Ovary (tissue), 7 donors: ENCODE measurements at regions not wholly inside any gene's neighbourhood (a gene's known extent, or its start where the extent isn't known, plus 50 kb on each side); places are given as distances from the start of the nearest gene placed in this dataset.

ENCODE experiments used
- DNase-seq, 5 donors: peaks; one replicate each; pipeline ENCODE4 v3.0.0-alpha.2; 2019 to 2020
- H3K27ac ChIP-seq, 2 donors: fragments of 200-600 bp; one replicate each; pipeline versions ENCODE4 v1.5.1 to v1.8.0; 2019 to 2022
- H3K27me3 ChIP-seq: fragments of 200-600 bp; one replicate; pipeline ENCODE4 v1.8.0; 2022
- H3K36me3 ChIP-seq: fragments of 200-600 bp; sonication (generic); one replicate; pipeline ENCODE4 v1.5.1; 2019
- H3K4me1 ChIP-seq: one replicate; pipeline ENCODE4 v1.8.1; 2013; ENCODE audit warnings: mild to moderate bottlenecking, moderate library complexity; ENCODE audit not compliant: insufficient read depth
- H3K4me3 ChIP-seq: fragments of 200-600 bp; sonication (generic); one replicate; pipeline ENCODE4 v1.5.1; 2017
- H3K9me3 ChIP-seq, 2 donors: fragments of 200-600 bp in 1 of 2; sonication (generic) in 1 of 2; one replicate each; pipeline versions ENCODE4 v1.5.1 to v1.8.1; 2013 to 2019; ENCODE audit warnings: mild to moderate bottlenecking in 1 of 2, moderate library complexity in 1 of 2
- CTCF ChIP-seq, 3 donors: fragments of 450-650 bp in 2 of 3; fragments of 200-600 bp in 1 of 3; IDR thresholded peaks; one replicate each; pipeline versions ENCODE4 v1.5.1 to v1.8.0; 2016 to 2022; ENCODE audit warnings: antibody characterized with exemption in 3 of 3, mild to moderate bottlenecking in 1 of 3
- EP300 ChIP-seq: sonication (generic); formaldehyde crosslinking; IDR thresholded peaks from one replicate; pipeline ENCODE4 v1.6.1; 2017; ENCODE audit warnings: antibody characterized with exemption
- POLR2A ChIP-seq: fragments of 450-650 bp; IDR thresholded peaks from one replicate; pipeline ENCODE4 v1.6.1; 2017; ENCODE audit warnings: antibody characterized with exemption, mild to moderate bottlenecking, moderate library complexity
- WGBS, 3 donors: extraction: QIAGEN DNeasy Blood & Tissue Kit in 1 of 3; methylation state at CpG; one replicate each; pipeline versions ENCODE4 v1.1.5 to v1.1.7; 2013 to 2017; 5-methylcytosine and 5-hydroxymethylcytosine counted together
- intact Hi-C, 4 donors: fragments of 100-400 bp; cut with DNase I; formaldehyde crosslinking; loops; one replicate each; pipeline versions ENCODE4 v1.11.0 to v1.15.1; 2022 to 2023
- donor health status: DM: no; HTN: no; CAD: no; lungs with moderate emphysema.
- donor health status: DM: no; HTN: no; CAD: no.
- donor health status: Bipolar disorder and iron deficiency.
- donor health status: DM: no; HTN: no; CAD: no.
- donor health status: DM: yes; HTN: yes; CAD: no.

DNA sequence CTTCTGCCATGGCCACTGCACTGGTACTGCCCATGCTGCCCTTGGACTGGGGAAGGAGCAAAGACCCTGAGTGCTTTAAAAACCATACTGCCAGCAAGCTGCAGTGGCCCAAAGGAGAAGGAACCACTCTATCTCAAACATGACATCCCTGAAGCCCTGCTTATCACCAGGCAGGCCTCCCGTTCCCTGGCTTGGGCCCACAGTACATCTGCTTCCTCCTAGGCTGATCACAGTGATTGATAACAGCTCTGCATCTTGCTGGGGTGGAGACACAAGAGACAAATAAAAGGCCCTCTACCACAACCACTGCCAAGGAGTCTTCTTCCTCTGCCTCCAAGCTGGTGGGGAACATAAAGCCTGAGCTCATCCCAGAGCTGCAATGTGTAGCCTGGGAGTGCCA, 567.5 kb downstream of the TRHDE start:
- Histone ChIP-seq H3K27me3 (no peaks in the 10 kb centered on the region), H3K27ac (no peak overlapping the region), H3K4me1 (no peaks in the 10 kb centered on the region), H3K9me3 (no peaks in the 10 kb centered on the region), H3K4me3 (no peak overlapping the region), H3K36me3 (no peaks in the 10 kb centered on the region)
- no peak for DNase-seq
- intact Hi-C loops: no loop called here
- TF ChIP-seq POLR2A (no peak), CTCF (IDR thresholded peaks at IDR 0.05) (no peak), EP300 (no peak)
- WGBS, 3 donors: 45 to 63% (median 56%) methylated on average over 1 of the region's 1 CpG

DNA sequence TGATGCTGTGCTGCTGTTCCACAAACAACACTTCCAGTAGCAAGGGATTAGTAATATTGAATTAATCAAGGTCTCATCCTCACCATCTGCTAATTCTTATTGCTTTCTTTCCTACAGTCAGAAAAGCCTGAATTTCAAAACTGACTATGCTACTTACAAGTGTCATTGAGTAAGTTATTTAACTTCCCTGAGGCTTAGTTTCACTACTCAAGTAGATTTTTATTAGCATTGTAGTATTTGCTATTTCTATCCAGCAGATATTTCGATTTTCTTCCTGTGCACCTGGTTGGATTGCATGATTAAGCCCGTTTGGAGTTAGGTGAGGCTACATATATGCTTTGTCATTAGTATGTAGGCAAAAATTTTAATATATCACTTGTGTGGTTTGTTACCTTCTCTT, 591.5 kb downstream of the TRHDE start:
- no peak for DNase-seq
- no peak for TF ChIP-seq CTCF (IDR thresholded peaks at IDR 0.05)
- no peak for TF ChIP-seq POLR2A
- TF ChIP-seq EP300: no peak
- H3K4me3 ChIP-seq: no peak overlapping the region
- H3K27me3 ChIP-seq: no peaks in the 10 kb centered on the region
- intact Hi-C loops: no loop called here
- no peak overlapping the region for H3K27ac ChIP-seq
- no peaks in the 10 kb centered on the region for H3K4me1 ChIP-seq
- H3K9me3 ChIP-seq: no peaks in the 10 kb centered on the region
- WGBS, 3 donors: 68 to 72% (median 71%) methylated on average over 2 of the region's 2 CpGs
- H3K36me3 ChIP-seq: no peaks in the 10 kb centered on the region

DNA sequence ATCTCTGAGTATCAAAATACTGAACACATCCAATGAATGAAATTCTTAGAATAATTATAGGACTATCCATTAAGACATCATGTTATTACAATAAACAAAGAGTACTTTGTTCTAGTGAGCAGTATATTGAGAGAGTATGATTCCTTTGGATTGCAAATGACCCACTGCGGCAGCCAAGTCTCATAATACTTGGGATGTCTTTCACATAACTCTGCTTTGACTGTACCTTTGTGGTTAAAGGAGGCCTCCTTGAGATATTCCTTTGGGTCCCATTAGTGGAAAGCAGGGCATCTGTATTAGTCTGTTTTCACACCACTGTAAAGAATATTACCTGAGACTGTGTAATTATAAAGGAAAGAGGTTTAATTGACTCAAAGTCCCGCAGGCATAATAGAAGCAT, 593.8 kb downstream of the TRHDE start:
- H3K36me3 ChIP-seq: no peaks in the 10 kb centered on the region
- no peak for TF ChIP-seq CTCF (IDR thresholded peaks at IDR 0.05)
- no peak for TF ChIP-seq POLR2A
- no peak for TF ChIP-seq EP300
- no peaks in the 10 kb centered on the region for H3K9me3 ChIP-seq
- intact Hi-C loops: no loop called here
- no peak overlapping the region for H3K4me3 ChIP-seq
- H3K27me3 ChIP-seq: no peaks in the 10 kb centered on the region
- no peak for DNase-seq
- WGBS, 3 donors: 88 to 94% (median 89%) methylated on average over 2 of the region's 2 CpGs
- H3K27ac ChIP-seq: no peak overlapping the region
- H3K4me1 ChIP-seq: no peaks in the 10 kb centered on the region

DNA sequence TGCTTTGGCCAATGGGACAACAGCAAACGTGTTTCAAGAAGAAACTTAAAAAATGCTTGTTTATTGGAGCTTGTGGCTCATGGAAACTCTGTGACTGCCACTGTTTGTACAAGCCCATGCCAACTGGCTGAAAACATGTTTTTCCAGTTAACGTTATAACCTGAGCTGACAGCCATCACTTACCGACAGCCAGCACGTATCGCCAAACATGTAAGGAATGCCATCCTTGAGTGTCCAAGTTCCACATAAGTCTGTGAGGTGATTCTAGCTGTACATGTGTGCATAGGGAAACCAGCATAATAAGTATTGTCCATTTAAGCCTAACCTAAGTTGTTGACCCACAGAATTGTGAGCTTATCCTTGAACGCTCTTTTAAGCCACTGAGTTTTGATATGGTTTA, 596.9 kb downstream of the TRHDE start:
- H3K4me1 ChIP-seq: no peaks in the 10 kb centered on the region
- no peaks in the 10 kb centered on the region for H3K27me3 ChIP-seq
- WGBS, 3 donors: 87 to 88% (median 87%) methylated on average over 6 of the region's 6 CpGs
- H3K9me3 ChIP-seq: no peaks in the 10 kb centered on the region
- no peak for DNase-seq
- no peak overlapping the region for H3K27ac ChIP-seq
- H3K36me3 ChIP-seq: no peaks in the 10 kb centered on the region
- intact Hi-C loops: no loop called here
- TF ChIP-seq CTCF (IDR thresholded peaks at IDR 0.05): no peak
- H3K4me3 ChIP-seq: no peak overlapping the region
